SK-N-SH treated with all-trans-retinoic acid at 6 μM for 48 hours (cell line): ENCODE measurements at regions not wholly inside any gene's neighbourhood (a gene's known extent, or its start where the extent isn't known, plus 50 kb on each side); places are given as distances from the start of the nearest gene placed in this dataset.
A peak's percentile ranks its signal among the peaks of the same experiment; 100 is the strongest.

Source experiments
- ATAC-seq: fragments of 200-7000 bp; cut with Tn5 transposase; 3 replicates; pipeline ENCODE4 v1.9.1; 2020; ENCODE audit warnings: mild to moderate bottlenecking, moderate library complexity
- ARNTL ChIP-seq: fragments of 450-650 bp; formaldehyde crosslinking; IDR thresholded peaks from 2 replicates; pipeline ENCODE4 v1.5.0; 2020; ENCODE audit warnings: low read depth, mild to moderate bottlenecking, moderate library complexity, borderline replicate concordance
- BACH2 ChIP-seq: fragments of 250-450 bp; sonication (Bioruptor Pico); IDR thresholded peaks from 2 replicates; pipeline ENCODE4 v1.9.0; 2021; ENCODE audit warnings: mild to moderate bottlenecking, borderline replicate concordance
- CSDC2 ChIP-seq: fragments of 250-450 bp; sonication (Bioruptor Pico); IDR thresholded peaks from 2 replicates; pipeline ENCODE4 v1.5.0; 2020; ENCODE audit warnings: mild to moderate bottlenecking, moderate library complexity
- ESRRG ChIP-seq: fragments of 250-450 bp; sonication (Bioruptor Pico); IDR thresholded peaks from 2 replicates; pipeline ENCODE4 v1.6.1; 2021; ENCODE audit warnings: mild to moderate bottlenecking
- OSR1 ChIP-seq: fragments of 250-450 bp; sonication (Bioruptor Pico); IDR thresholded peaks from 2 replicates; pipeline ENCODE4 v1.8.0; 2022; ENCODE audit warnings: moderate library complexity, mild to moderate bottlenecking, inconsistent platforms
- PPARA ChIP-seq: fragments of 250-450 bp; sonication (Bioruptor Pico); IDR thresholded peaks from 2 replicates; pipeline ENCODE4 v1.5.0; 2020; ENCODE audit warnings: mild to moderate bottlenecking, borderline replicate concordance
- RARB ChIP-seq: fragments of 250-450 bp; sonication (Bioruptor Pico); IDR thresholded peaks from 2 replicates; pipeline ENCODE4 v1.8.0; 2021; ENCODE audit warnings: mild to moderate bottlenecking, moderate library complexity
- SNAI2 ChIP-seq: fragments of 250-450 bp; sonication (Bioruptor Pico); IDR thresholded peaks from 2 replicates; pipeline ENCODE4 v1.5.0; 2020; ENCODE audit warnings: mild to moderate bottlenecking, moderate library complexity
- TCF4 ChIP-seq: fragments of 250-450 bp; sonication (Bioruptor Pico); IDR thresholded peaks from 2 replicates; pipeline ENCODE4 v1.8.0; 2021; ENCODE audit warnings: mild to moderate bottlenecking, moderate library complexity, borderline replicate concordance
- ZC3H10 ChIP-seq: fragments of 250-450 bp; sonication (Bioruptor Pico); IDR thresholded peaks from 2 replicates; pipeline ENCODE4 v1.5.1; 2021; ENCODE audit warnings: mild to moderate bottlenecking, moderate library complexity
- ZFP3 ChIP-seq: fragments of 250-450 bp; sonication (Bioruptor Pico); IDR thresholded peaks from 2 replicates; pipeline ENCODE4 v1.5.0; 2020; ENCODE audit warnings: mild to moderate bottlenecking, moderate library complexity
- ZFP30 ChIP-seq: fragments of 450-650 bp; formaldehyde crosslinking; IDR thresholded peaks from 2 replicates; pipeline ENCODE4 v1.5.0; 2022; ENCODE audit warnings: mild to moderate bottlenecking, moderate library complexity
- ZNF565 ChIP-seq: fragments of 450-650 bp; formaldehyde crosslinking; conservative IDR thresholded peaks from 2 replicates; pipeline ENCODE4 v1.5.0; 2020; ENCODE audit warnings: low read depth, mild to moderate bottlenecking, moderate library complexity
- ZNF8 ChIP-seq: fragments of 450-650 bp; formaldehyde crosslinking; IDR thresholded peaks from 2 replicates; pipeline ENCODE4 v1.5.0; 2020; ENCODE audit warnings: mild to moderate bottlenecking, moderate library complexity
- TF ChIP-seq, protein P1 (sequence below): fragments of 250-450 bp; sonication (Bioruptor Pico); IDR thresholded peaks from 2 replicates; pipeline ENCODE4 v1.5.0; 2020; ENCODE audit warnings: mild to moderate bottlenecking, moderate library complexity
- TF ChIP-seq, protein P2 (sequence below): fragments of 250-450 bp; sonication (Bioruptor Pico); IDR thresholded peaks from 2 replicates; pipeline ENCODE4 v1.5.1; 2021; ENCODE audit warnings: mild to moderate bottlenecking, moderate library complexity
- TF ChIP-seq, protein P3 (sequence below): fragments of 250-450 bp; sonication (Bioruptor Pico); IDR thresholded peaks from 2 replicates; pipeline ENCODE4 v1.8.0; 2021; ENCODE audit warnings: low read depth, mild to moderate bottlenecking, moderate library complexity, borderline replicate concordance
- TF ChIP-seq, protein P4 (sequence below): fragments of 250-450 bp; sonication (Bioruptor Pico); IDR thresholded peaks from 2 replicates; pipeline ENCODE4 v1.5.1; 2020; ENCODE audit warnings: low read depth, mild to moderate bottlenecking, moderate library complexity
- TF ChIP-seq, protein P5 (sequence below): fragments of 250-450 bp; sonication (Bioruptor Pico); IDR thresholded peaks from 2 replicates; pipeline ENCODE4 v1.8.0; 2020; ENCODE audit warnings: mild to moderate bottlenecking, moderate library complexity, borderline replicate concordance

DNA sequence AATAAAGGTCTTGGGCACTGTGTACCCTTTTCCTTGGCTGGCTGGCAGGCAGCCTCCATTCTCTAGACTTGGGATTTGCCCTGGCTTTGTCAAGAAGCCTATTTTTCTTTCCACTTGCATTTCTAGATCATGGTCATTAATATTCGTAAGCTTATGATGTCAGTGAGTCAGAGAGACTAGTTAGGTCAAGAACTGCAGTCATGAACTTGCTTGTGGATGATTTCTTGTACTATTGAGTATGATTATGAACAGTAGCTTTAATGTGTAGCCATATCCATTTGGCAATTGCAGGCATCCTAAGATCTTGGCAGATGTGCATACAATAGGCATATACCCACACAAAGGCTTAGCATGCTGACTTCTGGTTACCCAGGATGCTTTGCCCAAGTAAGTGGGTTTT is 186.8 kb upstream of the CLINT1 start (continued):
- TF ChIP-seq BACH2 (CRISPR knock-in tag) (no peak), ESRRG (CRISPR knock-in tag) (no peak)

DNA sequence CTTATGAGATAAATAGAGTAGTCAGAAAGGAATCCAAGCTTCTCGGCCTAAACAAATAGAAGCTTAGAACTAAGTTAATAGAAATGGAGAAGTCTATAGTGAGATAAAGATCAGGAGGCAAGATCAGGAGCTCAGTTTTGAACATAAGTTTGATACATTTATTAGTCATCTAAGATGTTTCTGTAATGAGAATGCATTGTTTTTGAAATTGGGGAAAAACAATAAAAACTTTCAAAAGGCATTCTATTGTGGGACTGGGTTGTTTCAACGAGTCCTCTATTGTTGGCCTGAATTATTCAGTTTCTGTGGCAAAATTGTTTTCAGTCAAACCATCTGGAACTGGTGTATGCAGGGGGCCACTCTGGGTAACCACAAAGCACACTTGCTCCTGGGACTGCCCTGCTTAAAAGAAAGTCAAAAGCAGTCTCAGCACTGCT is 181.0 kb upstream of the CLINT1 start:
- peak; percentile 55 for ATAC-seq

DNA sequence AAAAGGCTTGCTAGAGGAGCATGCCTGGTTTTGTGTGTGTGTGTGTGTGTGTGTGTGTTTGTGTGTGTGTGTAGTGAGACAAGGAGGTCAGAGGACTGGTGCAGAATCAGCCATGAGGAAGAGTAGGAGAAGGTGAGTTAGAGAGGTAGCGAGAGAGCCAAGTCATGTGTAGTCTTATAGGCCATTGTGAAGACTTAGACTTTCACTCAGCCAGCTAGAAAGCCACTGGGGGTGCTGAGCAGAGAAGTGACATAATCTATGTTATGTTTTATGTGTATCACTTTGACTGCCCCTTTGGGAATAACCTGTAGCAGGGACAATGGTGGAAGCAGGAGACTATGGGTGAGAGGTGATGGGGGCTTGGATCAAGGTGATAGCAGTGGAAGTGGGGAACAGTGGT is 180.5 kb upstream of the CLINT1 start:
- ATAC-seq = no peak
- TF ChIP-seq OSR1 (CRISPR knock-in tag) (no peak), PPARA (CRISPR knock-in tag) (no peak), ZNF565 (CRISPR knock-in tag) (no peak), BACH2 (CRISPR knock-in tag) (no peak), ZFP30 (CRISPR knock-in tag) (no peak), ZFP3 (CRISPR knock-in tag) (no peak), TCF4 (no peak), CSDC2 (CRISPR knock-in tag) (no peak)
- TF ChIP-seq, protein P1, sequence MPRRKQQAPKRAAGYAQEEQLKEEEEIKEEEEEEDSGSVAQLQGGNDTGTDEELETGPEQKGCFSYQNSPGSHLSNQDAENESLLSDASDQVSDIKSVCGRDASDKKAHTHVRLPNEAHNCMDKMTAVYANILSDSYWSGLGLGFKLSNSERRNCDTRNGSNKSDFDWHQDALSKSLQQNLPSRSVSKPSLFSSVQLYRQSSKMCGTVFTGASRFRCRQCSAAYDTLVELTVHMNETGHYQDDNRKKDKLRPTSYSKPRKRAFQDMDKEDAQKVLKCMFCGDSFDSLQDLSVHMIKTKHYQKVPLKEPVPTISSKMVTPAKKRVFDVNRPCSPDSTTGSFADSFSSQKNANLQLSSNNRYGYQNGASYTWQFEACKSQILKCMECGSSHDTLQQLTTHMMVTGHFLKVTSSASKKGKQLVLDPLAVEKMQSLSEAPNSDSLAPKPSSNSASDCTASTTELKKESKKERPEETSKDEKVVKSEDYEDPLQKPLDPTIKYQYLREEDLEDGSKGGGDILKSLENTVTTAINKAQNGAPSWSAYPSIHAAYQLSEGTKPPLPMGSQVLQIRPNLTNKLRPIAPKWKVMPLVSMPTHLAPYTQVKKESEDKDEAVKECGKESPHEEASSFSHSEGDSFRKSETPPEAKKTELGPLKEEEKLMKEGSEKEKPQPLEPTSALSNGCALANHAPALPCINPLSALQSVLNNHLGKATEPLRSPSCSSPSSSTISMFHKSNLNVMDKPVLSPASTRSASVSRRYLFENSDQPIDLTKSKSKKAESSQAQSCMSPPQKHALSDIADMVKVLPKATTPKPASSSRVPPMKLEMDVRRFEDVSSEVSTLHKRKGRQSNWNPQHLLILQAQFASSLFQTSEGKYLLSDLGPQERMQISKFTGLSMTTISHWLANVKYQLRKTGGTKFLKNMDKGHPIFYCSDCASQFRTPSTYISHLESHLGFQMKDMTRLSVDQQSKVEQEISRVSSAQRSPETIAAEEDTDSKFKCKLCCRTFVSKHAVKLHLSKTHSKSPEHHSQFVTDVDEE (CRISPR knock-in tag) = no peak
- TF ChIP-seq, protein P2, sequence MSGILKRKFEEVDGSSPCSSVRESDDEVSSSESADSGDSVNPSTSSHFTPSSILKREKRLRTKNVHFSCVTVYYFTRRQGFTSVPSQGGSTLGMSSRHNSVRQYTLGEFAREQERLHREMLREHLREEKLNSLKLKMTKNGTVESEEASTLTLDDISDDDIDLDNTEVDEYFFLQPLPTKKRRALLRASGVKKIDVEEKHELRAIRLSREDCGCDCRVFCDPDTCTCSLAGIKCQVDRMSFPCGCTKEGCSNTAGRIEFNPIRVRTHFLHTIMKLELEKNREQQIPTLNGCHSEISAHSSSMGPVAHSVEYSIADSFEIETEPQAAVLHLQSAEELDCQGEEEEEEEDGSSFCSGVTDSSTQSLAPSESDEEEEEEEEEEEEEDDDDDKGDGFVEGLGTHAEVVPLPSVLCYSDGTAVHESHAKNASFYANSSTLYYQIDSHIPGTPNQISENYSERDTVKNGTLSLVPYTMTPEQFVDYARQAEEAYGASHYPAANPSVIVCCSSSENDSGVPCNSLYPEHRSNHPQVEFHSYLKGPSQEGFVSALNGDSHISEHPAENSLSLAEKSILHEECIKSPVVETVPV (CRISPR knock-in tag) = no peak

More for the DNA sequence above, 181.0 kb upstream of the CLINT1 start:
- no peak for TF ChIP-seq ZC3H10 (CRISPR knock-in tag)
- no peak for TF ChIP-seq OSR1 (CRISPR knock-in tag)
- TF ChIP-seq, protein P3, sequence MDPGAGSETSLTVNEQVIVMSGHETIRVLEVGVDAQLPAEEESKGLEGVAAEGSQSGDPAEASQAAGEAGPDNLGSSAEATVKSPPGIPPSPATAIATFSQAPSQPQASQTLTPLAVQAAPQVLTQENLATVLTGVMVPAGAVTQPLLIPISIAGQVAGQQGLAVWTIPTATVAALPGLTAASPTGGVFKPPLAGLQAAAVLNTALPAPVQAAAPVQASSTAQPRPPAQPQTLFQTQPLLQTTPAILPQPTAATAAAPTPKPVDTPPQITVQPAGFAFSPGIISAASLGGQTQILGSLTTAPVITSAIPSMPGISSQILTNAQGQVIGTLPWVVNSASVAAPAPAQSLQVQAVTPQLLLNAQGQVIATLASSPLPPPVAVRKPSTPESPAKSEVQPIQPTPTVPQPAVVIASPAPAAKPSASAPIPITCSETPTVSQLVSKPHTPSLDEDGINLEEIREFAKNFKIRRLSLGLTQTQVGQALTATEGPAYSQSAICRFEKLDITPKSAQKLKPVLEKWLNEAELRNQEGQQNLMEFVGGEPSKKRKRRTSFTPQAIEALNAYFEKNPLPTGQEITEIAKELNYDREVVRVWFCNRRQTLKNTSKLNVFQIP (CRISPR knock-in tag) = no peak
- no peak for TF ChIP-seq TCF4
- TF ChIP-seq CSDC2 (CRISPR knock-in tag) = no peak
- TF ChIP-seq RARB (CRISPR knock-in tag) = no peak
- TF ChIP-seq, protein P1 (CRISPR knock-in tag) = no peak
- no peak for TF ChIP-seq ARNTL (CRISPR knock-in tag)
- TF ChIP-seq ZNF8 (CRISPR knock-in tag) = no peak
- no peak for TF ChIP-seq BACH2 (CRISPR knock-in tag)
- TF ChIP-seq, protein P4, sequence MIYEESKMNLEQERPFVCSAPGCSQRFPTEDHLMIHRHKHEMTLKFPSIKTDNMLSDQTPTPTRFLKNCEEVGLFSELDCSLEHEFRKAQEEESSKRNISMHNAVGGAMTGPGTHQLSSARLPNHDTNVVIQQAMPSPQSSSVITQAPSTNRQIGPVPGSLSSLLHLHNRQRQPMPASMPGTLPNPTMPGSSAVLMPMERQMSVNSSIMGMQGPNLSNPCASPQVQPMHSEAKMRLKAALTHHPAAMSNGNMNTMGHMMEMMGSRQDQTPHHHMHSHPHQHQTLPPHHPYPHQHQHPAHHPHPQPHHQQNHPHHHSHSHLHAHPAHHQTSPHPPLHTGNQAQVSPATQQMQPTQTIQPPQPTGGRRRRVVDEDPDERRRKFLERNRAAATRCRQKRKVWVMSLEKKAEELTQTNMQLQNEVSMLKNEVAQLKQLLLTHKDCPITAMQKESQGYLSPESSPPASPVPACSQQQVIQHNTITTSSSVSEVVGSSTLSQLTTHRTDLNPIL (CRISPR knock-in tag) = no peak
- TF ChIP-seq PPARA (CRISPR knock-in tag) = no peak
- TF ChIP-seq, protein P5, sequence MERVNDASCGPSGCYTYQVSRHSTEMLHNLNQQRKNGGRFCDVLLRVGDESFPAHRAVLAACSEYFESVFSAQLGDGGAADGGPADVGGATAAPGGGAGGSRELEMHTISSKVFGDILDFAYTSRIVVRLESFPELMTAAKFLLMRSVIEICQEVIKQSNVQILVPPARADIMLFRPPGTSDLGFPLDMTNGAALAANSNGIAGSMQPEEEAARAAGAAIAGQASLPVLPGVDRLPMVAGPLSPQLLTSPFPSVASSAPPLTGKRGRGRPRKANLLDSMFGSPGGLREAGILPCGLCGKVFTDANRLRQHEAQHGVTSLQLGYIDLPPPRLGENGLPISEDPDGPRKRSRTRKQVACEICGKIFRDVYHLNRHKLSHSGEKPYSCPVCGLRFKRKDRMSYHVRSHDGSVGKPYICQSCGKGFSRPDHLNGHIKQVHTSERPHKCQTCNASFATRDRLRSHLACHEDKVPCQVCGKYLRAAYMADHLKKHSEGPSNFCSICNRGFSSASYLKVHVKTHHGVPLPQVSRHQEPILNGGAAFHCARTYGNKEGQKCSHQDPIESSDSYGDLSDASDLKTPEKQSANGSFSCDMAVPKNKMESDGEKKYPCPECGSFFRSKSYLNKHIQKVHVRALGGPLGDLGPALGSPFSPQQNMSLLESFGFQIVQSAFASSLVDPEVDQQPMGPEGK (CRISPR knock-in tag) = no peak
- TF ChIP-seq ZNF565 (CRISPR knock-in tag) = no peak
- no peak for TF ChIP-seq SNAI2 (CRISPR knock-in tag)
- TF ChIP-seq, protein P2 (CRISPR knock-in tag) = no peak
